ENCODE measurements at regions not wholly inside any gene's neighbourhood (a gene's known extent, or its start where the extent isn't known, plus 50 kb on each side); places are given as distances from the start of the nearest gene placed in this dataset.
A peak's percentile ranks its signal among the peaks of the same experiment; 100 is the strongest.

GRCh38 chr15:98174841-98175240 is 214.3 kb downstream of the ARRDC4 start:
- TF ChIP-seq CTCF (IDR thresholded peaks at IDR 0.05): no peak
- no peaks in the 10 kb centered on the region for H3K36me3 ChIP-seq
- H3K9me3 ChIP-seq: no peaks in the 10 kb centered on the region
- ATAC-seq (no peak), FAIRE-seq (no peak), DNase-seq (no peak)
- no peaks in the 10 kb centered on the region for H3K4me1 ChIP-seq
- H3K27ac ChIP-seq: no peak overlapping the region
- 58 to 87% methylated on average over 3 of the region's 3 CpGs for WGBS, 2 donors
- no peak overlapping the region for H3K4me3 ChIP-seq
- intact Hi-C loops (cut with DNase I): no loop called here
- peaks cover 0 to 14% (median 11%) of the 10 kb centered on the region in 4 donors for H3K27me3 ChIP-seq

GRCh38 chr15:98177966-98178592 is 217.6 kb downstream of the ARRDC4 start:
- Histone ChIP-seq H3K27me3 (peaks cover 0 to 14% (median 11%) of the 10 kb centered on the region in 4 donors), H3K9me3 (no peaks in the 10 kb centered on the region), H3K4me3 (no peak overlapping the region), H3K4me1 (no peaks in the 10 kb centered on the region), H3K27ac (no peak overlapping the region), H3K36me3 (no peaks in the 10 kb centered on the region)
- DNase-seq (peak in 3 of 6 donors; percentile 7 to 54 (median 33)), FAIRE-seq (peak; percentile 67), ATAC-seq (peak; percentile 70 to 97 (median 94))
- peak in 3 of 4 donors; percentile 44 to 46 (median 45) for TF ChIP-seq CTCF (IDR thresholded peaks at IDR 0.05)
- 1 to 3% methylated on average over 9 of the region's 9 CpGs for WGBS, 2 donors
- intact Hi-C loops (cut with DNase I): no loop called here

GRCh38 chr15:98178861-98179260 is 218.4 kb downstream of the ARRDC4 start:
- ATAC-seq: no peak
- Histone ChIP-seq H3K27ac (no peak overlapping the region), H3K9me3 (no peaks in the 10 kb centered on the region), H3K4me3 (no peak overlapping the region), H3K4me1 (no peaks in the 10 kb centered on the region), H3K27me3 (peaks cover 0 to 14% (median 11%) of the 10 kb centered on the region in 4 donors), H3K36me3 (no peaks in the 10 kb centered on the region)
- no peak for TF ChIP-seq CTCF (IDR thresholded peaks at IDR 0.05)
- intact Hi-C loops (cut with DNase I): no loop called here
- no peak for FAIRE-seq
- whole genome bisulfite sequencing, 2 donors: 30 to 36% methylated on average over 7 of the region's 7 CpGs
- no peak for DNase-seq

- Histone ChIP-seq H3K36me3 (no peaks in the 10 kb centered on the region), H3K27me3 (peaks cover 0 to 4% (median 0%) of the 10 kb centered on the region in 4 donors), H3K4me3 (no peak overlapping the region), H3K9me3 (no peaks in the 10 kb centered on the region), H3K27ac (no peak overlapping the region), H3K4me1 (no peaks in the 10 kb centered on the region)
- DNase-seq (no peak), FAIRE-seq (no peak), ATAC-seq (no peak)
- WGBS, 2 donors: 58 to 75% methylated on average over 7 of the region's 7 CpGs
- no peak for TF ChIP-seq CTCF (IDR thresholded peaks at IDR 0.05)
- intact Hi-C loops (cut with DNase I): loop anchor here in 1 of 3 donors (10.0 kb wide), 1 partner anchor 283 kb away; no protein-coding TSS in a partner anchor
Observed at GRCh38 chr15:98187549-98187948, 227.0 kb downstream of the ARRDC4 start.

- Histone ChIP-seq H3K27me3 (peaks cover 0 to 4% (median 0%) of the 10 kb centered on the region in 4 donors), H3K9me3 (no peaks in the 10 kb centered on the region), H3K4me3 (no peak overlapping the region), H3K4me1 (no peaks in the 10 kb centered on the region), H3K36me3 (no peaks in the 10 kb centered on the region), H3K27ac (no peak overlapping the region)
- TF ChIP-seq CTCF (IDR thresholded peaks at IDR 0.05): no peak
- ATAC-seq (no peak), FAIRE-seq (no peak), DNase-seq (no peak)
- 70 to 76% methylated on average over 2 of the region's 2 CpGs for WGBS, 2 donors
- intact Hi-C loops (cut with DNase I): no loop called here
Observed at GRCh38 chr15:98190914-98191313, 230.4 kb downstream of the ARRDC4 start.
